SIG-M5 treated with dmso at 0.1 percent for 504 hours (cell line): ENCODE measurements at regions not wholly inside any gene's neighbourhood (a gene's known extent, or its start where the extent isn't known, plus 50 kb on each side); places are given as distances from the start of the nearest gene placed in this dataset.
A peak's percentile ranks its signal among the peaks of the same experiment; 100 is the strongest.

Source experiments
- DNase-seq: peaks from one replicate; lab custom pipeline; 2025; ENCODE audit not compliant: unreplicated experiment; lab: John Stamatoyannopoulos, UW

DNA sequence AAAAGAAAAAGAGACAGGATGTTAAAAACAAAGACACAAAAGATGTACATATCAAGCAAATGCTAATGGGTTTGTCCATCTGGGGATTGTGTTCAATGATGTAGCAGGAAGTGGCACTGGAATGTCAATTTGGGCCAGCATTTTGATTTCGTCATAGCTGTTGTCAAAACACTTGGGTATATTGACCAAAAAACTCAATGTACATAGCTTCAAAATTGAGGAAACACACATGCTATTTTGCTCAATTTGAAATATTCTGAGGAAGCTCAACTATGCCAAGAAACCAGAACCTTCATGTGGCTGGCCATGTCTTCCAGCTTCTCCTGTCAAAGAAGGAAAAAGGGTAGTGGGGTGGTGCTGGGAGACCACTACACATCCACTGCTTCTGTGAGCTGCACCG lies 212.7 kb upstream of the GHITM start:
- DNase-seq: no peak

DNA sequence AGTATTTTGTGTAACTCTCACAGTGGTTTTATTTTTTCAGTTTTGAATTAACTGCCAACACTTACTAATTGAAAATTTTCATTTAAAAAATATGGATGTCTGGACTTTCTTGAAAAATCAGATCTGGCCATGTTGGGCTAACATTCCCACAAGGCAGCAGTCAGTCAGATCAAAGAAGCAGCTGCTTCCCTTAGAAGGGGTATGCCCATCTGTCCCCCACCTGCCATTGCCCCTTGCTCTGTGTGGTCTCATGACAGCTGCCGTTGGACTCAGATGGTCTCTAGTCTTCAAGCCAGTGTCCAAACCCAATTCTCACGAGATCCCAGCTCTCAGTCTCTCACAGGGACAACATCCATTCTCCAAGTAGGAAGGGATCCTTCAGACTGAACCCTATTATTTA lies 212.1 kb upstream of the GHITM start:
- no peak for DNase-seq

DNA sequence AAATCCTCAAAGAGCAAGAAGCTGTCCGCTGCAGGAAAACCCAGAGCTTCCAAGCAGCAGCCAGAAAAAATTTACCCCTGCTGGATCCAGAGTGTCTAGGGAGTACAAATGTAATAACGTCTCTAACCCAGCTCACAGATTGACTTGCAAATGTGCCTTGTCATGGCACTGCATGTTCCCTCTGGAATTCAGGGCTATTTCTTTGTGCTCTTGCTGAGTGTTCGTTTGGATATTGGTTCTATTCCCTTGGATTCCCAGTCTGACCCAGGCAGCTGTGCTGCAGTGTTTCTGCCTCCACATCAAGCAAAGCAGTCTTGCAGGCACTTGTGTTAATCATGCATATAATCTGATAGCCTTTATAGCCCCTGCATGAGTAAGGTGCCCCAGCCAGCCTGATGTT lies 209.9 kb upstream of the GHITM start:
- DNase-seq: no peak

DNA sequence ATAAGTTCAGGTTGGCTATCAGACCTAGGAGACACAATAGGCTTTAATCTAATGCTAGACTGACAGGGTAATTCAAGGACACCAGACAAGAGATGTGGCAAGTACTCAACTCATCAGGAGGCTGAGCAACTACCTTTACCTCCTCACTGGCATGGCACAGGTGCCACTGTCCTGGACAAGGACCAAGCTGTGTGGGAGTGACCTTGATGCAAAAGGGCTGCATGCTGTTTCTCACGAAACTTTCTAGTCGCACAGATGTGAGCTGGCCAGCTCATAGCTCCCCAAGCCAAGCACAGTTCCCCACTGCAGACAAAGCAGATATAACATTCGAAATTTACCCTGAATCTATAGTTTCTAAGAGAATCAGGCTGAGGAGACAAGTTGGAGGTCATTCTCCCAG lies 207.6 kb upstream of the GHITM start:
- no peak for DNase-seq

DNA sequence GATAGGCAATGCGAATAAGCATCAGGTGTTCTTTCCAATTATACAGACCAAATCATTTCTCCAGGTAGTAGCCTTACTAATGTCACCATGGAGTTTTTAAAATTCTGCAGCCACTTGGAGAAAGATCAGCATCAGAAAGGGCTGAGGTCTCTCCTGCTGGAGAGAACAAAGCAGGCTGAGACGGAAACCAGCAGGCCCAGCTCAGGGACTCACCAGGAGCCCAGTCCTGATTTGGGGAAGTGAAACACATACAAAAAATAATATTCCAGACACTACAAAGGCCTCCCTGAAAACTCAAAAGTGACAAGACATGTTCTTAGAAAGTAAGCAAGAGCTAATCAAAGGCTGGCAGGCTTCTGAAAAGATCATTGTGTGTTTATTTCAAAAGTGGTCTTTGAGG lies 207.1 kb upstream of the GHITM start:
- DNase-seq: no peak

DNA sequence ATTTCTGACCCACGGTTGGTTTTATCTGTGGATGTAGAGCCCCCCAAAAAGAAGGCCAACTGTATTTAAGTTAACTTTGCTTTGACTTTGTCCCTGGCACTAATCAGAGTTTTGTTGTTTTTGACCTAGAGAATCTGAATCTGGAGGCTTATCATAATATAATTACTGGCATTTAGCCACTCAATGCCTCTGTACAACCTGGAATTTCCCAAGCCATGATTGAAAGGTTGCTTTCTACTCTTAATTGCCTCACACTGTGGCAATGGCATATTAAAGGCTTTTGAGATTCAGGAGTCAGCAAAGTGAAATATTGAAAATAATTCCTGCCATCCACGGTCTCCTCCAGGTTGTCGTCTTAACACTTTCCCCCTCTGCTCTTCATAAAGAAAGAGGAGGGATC lies 205.2 kb upstream of the GHITM start:
- DNase-seq: no peak

DNA sequence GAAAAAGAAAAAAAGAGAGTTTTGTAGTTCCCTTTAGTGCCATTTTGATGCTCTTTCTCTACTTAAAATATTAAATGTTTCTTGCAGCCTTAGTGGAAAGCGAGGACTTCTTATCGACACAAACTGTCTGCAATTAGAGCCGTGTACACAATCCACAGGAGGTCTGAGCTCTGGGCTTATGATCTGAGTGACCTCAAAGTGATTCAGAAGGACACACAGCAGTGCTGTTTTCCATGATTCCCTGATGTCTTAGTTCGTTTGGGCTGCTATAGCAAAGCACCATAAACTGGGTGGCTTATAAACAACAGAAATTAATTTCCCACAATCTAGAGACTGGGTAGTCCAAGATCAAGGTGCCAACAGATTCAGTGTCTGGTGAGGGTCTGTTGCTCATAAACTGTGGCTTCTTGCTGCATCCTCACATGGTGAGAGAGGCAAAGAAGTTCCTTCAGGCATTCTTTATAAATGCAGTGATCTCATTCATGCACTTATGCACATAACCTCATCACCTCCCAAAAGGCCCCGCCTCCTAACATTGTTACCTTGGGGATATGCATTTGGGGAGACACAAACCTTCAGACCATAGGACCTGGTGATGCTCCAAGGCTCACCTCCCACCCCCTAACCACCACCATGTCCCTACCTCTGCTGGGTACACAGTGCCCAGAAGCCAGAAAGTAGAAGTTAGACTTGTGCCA lies 204.5 kb upstream of the GHITM start:
- DNase-seq: no peak

DNA sequence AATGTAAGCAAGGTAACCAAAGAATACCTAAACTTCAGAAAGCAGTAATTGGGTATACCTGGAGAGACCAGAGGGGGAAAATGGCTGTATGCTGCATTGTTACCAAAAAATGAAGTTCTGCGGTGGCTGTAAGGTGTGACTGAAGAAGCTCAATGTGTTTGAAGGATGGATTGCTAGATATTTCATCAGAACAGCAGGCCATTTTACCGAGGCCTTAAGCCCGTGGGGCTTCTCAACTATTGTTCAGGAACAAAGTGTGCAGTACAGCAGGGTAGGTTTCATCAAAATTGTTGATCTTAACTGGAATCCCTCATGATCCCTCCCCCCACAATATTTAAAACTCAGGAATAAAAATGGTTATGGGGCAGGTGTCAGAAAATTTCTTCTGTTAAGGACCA lies 204.0 kb upstream of the GHITM start:
- no peak for DNase-seq

DNA sequence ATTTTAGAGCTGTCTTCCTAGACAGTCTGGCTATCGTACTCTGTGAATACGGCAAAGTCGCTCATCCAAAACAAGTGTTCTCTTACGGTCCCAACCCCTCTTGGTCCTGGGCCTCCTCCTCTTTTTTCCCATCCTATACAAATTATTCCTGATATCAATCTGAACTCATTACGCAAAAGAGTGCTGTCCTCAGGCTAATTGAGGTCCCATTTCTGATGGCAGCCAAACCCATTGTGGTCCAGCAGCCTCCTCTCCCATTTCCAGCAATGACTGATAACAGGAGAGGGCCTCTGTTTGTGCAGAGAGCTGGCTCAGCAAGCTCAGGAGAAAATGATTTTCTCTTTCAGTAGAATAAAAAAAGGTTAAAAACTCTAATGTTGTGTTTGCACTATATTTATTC lies 203.4 kb upstream of the GHITM start:
- DNase-seq: no peak

DNA sequence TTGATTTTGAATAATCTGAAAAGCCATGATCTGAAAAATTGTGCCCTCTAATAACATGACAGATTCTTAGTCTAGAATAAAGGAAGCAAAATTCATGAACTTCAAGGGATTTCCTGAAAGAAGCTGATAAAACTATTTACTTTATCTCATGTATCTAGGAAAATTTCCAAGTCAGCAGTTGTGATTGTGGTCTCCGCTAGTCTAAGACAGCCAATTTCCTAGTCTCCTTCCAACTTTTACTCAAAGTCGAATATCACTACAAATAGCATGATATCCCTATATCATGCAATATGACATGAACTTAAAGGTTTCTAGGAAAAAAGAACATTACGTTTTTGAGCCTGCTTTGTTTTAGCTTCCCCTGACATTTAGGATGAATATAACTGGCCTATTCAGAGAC lies 202.1 kb upstream of the GHITM start:
- no peak for DNase-seq

DNA sequence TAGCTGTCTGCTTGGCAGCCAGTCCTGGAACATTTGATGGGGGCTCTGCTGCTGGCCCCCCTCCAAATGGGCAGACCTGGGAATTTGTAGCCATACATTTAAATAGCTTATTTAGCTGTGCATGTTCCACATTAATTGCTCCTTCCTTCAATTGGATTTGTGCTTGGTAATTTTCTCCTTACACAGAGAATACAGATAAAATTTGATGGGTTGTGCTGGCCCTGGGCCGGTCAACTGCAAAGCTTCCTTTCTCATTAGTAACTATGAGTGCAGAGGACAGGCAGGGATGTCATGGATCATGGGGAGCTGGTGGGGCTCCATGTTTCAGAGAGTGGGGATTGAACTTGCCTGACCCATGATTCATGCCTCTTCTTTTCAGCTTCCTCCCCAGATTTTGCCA lies 201.5 kb upstream of the GHITM start:
- DNase-seq: no peak

DNA sequence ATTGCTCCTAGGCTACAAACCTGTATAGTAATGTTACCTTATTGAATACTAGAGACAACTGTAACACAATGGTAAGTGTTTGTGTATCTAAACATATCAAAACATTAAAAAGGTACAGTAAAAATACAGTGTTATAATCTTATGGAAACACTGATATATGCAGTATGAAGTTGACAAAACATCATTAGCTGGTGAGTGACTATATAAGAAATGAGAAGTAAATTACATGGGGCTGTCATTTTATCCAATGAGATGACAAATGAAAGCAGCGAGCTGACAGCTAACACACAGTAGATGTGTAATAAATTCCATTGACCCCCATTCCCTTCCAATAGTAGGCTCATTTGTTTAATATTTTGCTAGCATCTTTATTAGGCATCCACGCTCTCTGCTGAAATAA lies 198.1 kb upstream of the GHITM start:
- DNase-seq: no peak

DNA sequence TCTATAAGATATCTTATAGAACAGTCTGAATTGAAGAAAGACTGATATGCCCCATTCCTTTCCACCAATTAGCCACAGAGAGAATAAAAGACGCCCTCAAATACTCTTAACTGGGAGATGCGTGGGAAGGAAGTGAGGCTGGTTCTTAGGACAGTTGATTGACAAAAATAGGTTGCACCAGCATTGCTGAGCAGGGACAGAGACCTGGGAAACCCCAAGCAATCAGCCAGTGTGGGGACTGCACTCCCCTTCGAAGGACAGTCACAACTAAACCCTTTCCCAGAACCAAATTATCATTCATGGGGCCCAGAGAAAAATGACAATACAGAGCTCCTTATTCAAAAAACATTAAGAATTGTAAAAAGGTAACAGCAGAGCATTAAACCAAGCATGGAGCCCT lies 196.9 kb upstream of the GHITM start:
- DNase-seq: no peak

DNA sequence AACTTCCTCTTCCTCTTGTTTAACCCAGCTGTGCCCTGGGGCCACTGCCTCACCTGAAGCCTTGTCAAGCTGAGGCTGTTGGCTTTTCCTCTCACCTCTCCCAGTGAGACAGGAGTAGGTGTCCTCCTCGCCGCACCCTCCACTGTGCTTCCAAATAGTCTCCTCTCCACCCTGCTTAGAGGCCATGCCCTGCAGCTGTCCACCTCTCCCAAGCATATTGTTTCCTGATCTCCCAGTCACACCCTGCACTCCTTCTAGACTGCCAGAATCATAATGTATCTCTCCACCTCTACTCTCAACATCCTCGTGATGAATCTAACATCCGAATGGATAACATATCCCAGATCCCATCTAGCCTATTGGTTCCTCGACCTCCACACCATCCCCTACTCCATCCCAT lies 196.3 kb upstream of the GHITM start:
- no peak for DNase-seq

DNA sequence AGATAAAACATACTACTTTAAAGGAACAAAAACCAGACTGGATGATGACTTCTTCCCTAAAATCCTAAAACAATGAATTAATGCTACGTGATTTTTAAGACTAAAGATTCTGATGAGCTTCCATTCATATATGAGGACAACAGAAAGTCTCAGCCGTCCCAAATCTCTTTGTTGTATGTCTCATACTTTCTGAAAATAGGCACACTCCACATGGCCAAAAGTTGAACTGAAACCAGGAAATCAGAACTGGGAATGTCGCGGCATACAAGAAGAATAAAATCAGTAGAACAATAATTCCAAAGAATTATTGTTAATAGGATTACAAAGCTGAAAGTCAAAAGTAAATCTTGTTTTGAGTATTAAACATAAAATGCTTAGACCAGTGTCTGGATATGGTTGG lies 195.4 kb upstream of the GHITM start:
- peak; percentile 24 for DNase-seq

DNA sequence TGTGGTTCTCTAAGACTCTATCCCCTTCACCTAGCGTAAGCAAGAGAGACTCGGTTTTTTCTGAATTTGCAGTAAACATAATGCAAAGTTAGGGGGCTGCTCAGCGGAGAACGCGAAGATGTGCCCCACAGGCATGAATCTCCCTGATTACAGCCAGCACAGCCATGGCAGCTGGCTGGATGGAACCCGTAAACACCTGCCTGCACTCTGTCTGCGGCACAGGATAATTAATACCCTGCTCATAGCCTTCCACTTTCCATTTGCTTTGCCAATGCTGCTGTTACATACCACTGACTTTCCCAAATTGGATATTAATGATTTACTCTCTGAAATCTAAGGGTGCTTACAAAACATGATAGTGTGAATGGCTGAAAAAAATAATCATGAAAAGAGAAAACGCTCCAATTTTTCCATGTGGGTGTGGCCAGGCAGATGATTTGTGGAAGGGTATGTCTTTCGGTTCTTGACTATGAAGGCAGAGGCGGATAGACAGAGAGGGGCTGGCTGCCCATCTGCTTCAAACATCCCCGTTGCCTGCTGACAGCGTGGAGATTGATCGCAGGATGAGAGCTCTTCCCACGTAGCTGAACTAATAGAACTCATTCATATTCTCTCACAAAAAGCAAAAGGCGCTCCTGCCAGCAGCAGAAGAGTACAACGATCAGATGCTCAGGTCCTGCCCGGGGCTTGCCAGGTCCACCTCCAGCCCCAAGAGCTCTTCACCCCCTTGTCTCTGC lies 193.2 kb upstream of the GHITM start:
- no peak for DNase-seq

DNA sequence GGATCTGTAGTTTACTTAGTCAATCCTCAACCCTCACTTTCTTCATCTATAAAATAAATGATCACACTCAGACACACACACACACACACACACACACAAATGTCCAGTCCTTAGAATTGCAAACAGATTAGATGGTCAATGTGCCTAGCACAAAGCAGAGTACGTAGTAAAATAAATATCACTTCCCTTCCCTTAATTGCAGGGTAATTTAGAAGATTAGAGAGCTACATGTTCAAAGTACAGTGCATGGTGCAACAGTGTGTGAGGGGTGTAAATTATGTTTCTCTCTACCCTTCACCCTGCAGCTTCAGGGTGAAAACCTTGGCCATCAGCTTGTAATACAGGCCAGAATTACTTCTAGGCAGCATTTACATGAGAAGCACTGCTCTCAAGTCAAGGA lies 187.0 kb upstream of the GHITM start:
- DNase-seq: no peak

DNA sequence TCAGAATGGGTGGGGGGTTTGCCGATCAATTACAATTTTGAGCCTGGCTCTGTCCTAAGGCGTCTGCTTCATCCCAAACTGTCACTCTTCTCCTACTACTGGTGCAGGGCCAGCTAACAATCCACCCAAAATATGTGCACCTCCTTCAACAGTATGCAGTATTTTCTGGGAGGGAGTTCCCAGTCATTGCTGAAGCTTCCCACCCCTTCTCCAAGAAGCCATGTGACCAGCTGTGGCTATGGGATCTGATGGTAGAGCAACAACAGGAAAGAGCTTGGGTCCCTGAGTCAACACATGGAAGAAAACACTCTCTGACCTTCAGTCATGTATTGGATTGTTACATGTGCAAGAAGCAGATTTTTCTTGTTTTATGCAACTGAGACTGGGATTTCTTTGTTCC lies 185.7 kb upstream of the GHITM start:
- no peak for DNase-seq

DNA sequence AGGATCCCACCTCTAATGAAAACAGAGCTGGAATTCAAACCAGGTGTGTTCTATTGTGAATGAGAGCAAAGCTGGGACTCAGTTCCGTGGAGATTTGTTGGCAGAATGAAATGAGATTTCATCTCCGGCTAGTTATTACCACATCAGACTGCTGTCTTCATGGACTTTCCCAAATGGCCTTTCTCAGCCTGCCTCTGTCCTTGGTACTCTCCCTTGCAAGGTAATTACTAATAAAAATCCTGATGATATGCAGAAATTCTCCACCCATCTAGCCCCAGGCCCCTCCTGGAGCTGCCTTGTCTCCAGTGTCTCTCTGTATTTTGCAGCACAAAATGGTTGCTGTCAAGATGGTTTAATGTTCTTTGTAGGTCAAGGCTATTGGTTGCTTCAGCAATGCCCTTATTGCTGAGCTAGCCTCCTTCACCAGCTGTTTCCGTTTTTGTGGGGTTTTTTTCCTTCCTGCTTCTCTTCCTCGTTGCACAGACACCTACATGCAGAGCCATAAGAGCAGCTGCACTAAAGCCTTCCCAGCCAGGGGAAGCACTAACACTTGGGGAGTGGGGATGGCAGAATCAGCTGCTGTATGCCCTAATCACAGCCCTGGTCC lies 185.0 kb upstream of the GHITM start:
- DNase-seq: no peak

DNA sequence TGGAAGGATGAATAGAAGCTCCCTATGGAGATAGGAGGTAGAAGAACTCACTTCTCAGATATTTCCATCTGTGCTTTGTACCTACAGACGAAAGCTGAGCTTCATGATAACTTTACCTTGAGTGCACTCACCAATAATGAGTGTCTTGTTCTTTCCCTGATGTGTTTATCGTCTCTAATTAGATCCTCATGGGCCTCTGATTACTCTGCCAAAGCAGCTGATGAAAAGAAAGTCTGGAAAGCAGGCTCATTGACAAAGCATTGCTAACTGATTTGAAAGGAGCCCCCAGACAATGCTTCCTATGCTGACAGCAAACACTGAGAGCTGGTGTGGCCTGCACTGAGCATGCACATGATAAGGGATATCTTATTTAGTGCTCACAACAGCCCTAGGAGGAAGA lies 183.9 kb upstream of the GHITM start:
- DNase-seq: no peak

DNA sequence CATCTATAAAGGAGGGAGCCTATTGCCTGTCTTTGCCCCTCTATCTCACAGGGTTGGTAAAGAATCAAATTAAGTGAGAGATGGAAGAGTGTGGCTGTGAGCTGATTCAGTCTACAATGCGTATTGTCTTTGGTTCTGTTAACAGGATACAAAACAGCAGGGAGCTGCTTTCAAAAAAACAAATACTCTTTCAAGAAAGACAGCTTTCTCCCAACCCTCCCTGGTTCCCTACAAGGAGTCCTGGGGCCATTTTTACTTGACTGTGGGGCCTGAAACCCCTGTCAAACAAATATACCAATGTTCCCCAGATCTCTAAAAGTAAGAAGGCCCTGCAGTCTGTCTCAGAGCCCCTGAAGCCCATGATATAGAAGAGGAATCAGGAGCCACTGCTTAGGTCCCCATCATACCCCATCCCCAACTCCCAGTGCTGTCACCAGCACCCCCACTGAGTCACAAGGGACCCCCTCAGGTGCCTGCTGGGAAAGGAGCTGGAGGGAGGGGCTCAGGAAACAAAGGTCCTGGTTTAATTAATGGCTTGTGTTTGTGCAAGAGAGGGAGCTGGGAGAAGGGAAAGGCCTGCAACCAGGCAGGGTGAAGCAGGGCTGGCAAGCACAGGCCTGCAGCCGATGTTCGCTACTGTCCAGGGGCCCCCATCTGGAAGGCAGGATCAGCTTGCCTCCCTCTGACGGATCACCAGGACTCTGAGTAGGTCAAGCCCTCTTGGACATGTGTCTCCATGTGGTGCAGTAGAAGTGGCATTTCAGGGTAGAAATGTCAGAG lies 182.0 kb upstream of the GHITM start:
- no peak for DNase-seq

DNA sequence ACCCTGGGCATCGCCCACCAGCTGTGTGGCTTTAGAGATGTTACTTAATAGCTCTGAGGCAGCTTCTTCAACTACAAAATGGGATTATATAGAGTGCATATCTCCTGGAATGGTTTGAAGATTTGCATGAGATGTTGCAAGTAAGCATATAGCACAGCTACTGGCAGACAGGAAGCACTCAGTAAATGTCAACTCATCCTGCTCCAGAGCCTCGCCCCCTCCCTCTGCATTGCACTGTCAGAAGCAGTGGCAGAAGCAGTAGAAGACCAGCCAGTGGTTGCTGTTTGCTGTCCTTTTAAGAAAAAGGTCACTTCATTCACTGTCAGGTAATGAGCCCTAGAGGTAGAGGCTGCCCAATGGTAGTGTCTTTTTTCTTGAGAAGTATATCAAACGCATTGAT lies 180.0 kb upstream of the GHITM start:
- no peak for DNase-seq
